KMS-11 (cell line): ENCODE measurements at regions not wholly inside any gene's neighbourhood (a gene's known extent, or its start where the extent isn't known, plus 50 kb on each side); places are given as distances from the start of the nearest gene placed in this dataset.

Experiments used
- H2AFZ ChIP-seq: fragments of 200-600 bp; sonication (generic); 2 replicates; pipeline ENCODE4 v1.6.1; 2016; ENCODE audit warnings: antibody characterized with exemption, mixed run types, low read depth
- H3K27ac ChIP-seq: fragments of 200-600 bp; sonication (generic); 2 replicates; pipeline ENCODE4 v1.6.1; 2016; ENCODE audit warnings: mild to moderate bottlenecking, mixed run types
- H3K27me3 ChIP-seq: fragments of 200-600 bp; sonication (generic); 2 replicates; pipeline ENCODE4 v1.6.1; 2017; ENCODE audit warnings: mild to moderate bottlenecking, low read depth, mixed run types, moderate library complexity; ENCODE audit not compliant: insufficient read depth
- H3K36me3 ChIP-seq: fragments of 200-600 bp; sonication (generic); 2 replicates; pipeline ENCODE4 v1.6.1; 2017; ENCODE audit warnings: mild to moderate bottlenecking, mixed run types; ENCODE audit not compliant: insufficient read depth
- H3K4me1 ChIP-seq: fragments of 200-600 bp; sonication (generic); 2 replicates; pipeline ENCODE4 v1.6.1; 2016; ENCODE audit warnings: mild to moderate bottlenecking, low read depth, mixed run types; ENCODE audit not compliant: poor library complexity, severe bottlenecking
- H3K4me2 ChIP-seq: fragments of 200-600 bp; sonication (generic); 2 replicates; pipeline ENCODE4 v1.7.0; 2016; ENCODE audit warnings: mild to moderate bottlenecking, mixed run types
- H3K4me3 ChIP-seq: fragments of 200-600 bp; sonication (generic); IDR thresholded peaks from 2 replicates; pipeline ENCODE4 v1.6.1; 2017; ENCODE audit warnings: low read depth, low read length, mixed read lengths; ENCODE audit not compliant: insufficient read depth
- H3K79me2 ChIP-seq: fragments of 200-600 bp; sonication (generic); 2 replicates; pipeline ENCODE4 v1.6.1; 2016; ENCODE audit warnings: low read depth, mixed run types; ENCODE audit not compliant: insufficient read depth
- H3K9ac ChIP-seq: fragments of 200-600 bp; sonication (generic); 2 replicates; pipeline ENCODE4 v1.6.1; 2016; ENCODE audit warnings: mild to moderate bottlenecking, mixed run types
- H4K20me1 ChIP-seq: fragments of 200-600 bp; sonication (generic); 2 replicates; pipeline ENCODE4 v1.6.1; 2016; ENCODE audit warnings: mild to moderate bottlenecking, mixed run types; ENCODE audit not compliant: insufficient read depth
- TF ChIP-seq, protein P1 (sequence below): fragments of 200-600 bp; sonication (generic); conservative IDR thresholded peaks from 2 replicates; pipeline ENCODE4 v1.6.1; 2017; ENCODE audit warnings: low read depth, mild to moderate bottlenecking, antibody characterized with exemption, low read length, moderate library complexity, mixed read lengths

DNA sequence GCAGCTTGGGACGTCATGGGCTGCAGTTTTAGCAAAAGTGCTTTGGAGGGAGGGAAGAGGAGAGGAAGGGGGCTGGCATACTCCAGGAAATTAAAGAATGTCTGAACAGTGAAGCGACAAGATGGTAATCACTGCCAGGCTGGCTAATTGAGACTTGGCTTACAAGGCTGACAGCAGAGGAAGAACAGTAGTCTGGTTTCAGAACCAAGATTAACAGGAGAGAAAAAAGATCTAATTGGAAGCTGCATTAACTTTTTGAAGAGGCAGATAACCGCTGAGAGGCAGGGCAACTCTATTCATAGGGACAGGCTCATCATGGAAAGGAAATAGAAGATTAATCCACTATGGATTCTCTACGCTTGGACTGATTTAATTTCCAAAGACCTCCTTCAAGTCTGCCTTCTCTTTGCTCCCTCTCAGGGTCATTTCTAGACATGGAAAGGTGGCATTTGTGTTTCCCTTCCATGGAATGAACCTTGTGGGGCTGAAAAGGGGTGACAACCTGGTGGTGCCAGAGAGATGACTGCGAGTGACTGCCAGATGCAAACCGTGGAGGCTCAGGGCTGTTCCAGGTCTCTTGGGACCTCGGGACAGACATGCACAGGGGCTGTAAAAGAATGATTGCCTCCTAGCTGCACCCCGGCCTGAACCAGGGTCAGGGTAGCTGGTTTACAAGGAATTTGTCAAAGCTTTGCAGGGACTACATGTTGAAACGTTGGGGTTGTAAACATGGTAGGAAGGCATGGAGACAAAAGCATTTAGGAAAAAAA is 210.2 kb upstream of the NPY start:
- Histone ChIP-seq H3K4me3 (no peak overlapping the region), H3K4me2 (peak overlapping the region; percentile 54; the same call in 1 of the 2 replicates), H3K36me3 (no peaks in the 10 kb centered on the region), H3K9ac (peak overlapping the region; percentile 67; the same call in 1 of the 2 replicates), H4K20me1 (no peaks in the 10 kb centered on the region), H3K27me3 (no peaks in the 10 kb centered on the region), H3K79me2 (no peaks in the 10 kb centered on the region), H3K27ac (peak overlapping the region; percentile 85), H3K4me1 (peaks cover 21% of the 10 kb centered on the region), H2AFZ (peak overlapping the region; percentile 85)
- TF ChIP-seq, protein P1, sequence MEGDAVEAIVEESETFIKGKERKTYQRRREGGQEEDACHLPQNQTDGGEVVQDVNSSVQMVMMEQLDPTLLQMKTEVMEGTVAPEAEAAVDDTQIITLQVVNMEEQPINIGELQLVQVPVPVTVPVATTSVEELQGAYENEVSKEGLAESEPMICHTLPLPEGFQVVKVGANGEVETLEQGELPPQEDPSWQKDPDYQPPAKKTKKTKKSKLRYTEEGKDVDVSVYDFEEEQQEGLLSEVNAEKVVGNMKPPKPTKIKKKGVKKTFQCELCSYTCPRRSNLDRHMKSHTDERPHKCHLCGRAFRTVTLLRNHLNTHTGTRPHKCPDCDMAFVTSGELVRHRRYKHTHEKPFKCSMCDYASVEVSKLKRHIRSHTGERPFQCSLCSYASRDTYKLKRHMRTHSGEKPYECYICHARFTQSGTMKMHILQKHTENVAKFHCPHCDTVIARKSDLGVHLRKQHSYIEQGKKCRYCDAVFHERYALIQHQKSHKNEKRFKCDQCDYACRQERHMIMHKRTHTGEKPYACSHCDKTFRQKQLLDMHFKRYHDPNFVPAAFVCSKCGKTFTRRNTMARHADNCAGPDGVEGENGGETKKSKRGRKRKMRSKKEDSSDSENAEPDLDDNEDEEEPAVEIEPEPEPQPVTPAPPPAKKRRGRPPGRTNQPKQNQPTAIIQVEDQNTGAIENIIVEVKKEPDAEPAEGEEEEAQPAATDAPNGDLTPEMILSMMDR = no peak

DNA sequence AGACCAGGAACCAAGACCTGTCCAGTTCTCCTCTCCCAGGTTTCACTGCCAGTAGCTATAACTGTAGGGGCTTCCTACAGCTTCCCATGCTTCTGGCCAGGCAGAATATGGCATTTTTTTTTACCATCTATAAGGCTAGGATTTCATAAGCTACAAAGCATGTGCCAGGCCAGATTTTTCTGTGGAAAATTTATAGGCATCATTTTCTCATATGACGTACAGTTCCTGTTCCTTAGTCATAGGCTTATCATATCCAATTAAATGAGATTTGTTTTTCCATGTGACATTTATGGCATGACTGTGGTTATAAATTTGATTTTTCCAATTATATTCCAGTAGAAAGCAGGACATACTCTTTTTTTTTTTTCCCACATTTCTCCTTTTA is 208.6 kb upstream of the NPY start:
- no peaks in the 10 kb centered on the region for H3K36me3 ChIP-seq

DNA sequence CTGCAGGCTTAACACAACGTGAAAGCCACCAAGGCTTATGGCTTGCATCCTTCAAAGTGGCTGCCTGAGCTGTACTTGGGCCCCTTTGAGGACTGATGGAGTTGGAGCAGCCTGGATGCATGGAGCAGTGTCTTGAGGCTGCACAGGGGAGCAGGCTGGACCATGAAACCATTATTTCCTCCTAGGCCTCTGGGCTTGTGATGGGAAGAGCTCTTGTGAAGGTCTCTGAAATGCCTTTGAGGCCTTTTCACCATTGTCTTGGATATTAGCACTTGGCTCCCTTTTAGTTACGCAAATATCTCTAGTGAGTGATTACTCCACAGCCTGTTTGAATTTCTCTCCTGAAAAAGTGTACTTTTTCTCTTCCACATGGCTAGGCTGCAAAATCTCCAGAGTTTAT is 201.2 kb upstream of the NPY start:
- Histone ChIP-seq H2AFZ (no peak overlapping the region), H3K79me2 (no peaks in the 10 kb centered on the region), H3K4me3 (no peak overlapping the region), H3K36me3 (no peaks in the 10 kb centered on the region), H3K27ac (no peak overlapping the region), H3K27me3 (no peaks in the 10 kb centered on the region), H4K20me1 (no peaks in the 10 kb centered on the region), H3K9ac (no peak overlapping the region), H3K4me1 (no peaks in the 10 kb centered on the region), H3K4me2 (no peak overlapping the region)
- TF ChIP-seq, protein P1 = no peak

More for the DNA sequence above, 208.6 kb upstream of the NPY start:
- Histone ChIP-seq H3K27me3 (no peaks in the 10 kb centered on the region), H4K20me1 (no peaks in the 10 kb centered on the region), H3K4me2 (peak overlapping the region; percentile 54), H3K9ac (peak overlapping the region; percentile 67; the same call in 1 of the 2 replicates), H2AFZ (peak overlapping the region; percentile 85), H3K4me3 (no peak overlapping the region), H3K4me1 (peaks cover 21% of the 10 kb centered on the region), H3K27ac (peak overlapping the region; percentile 85), H3K79me2 (no peaks in the 10 kb centered on the region)
- TF ChIP-seq, protein P1 = no peak

DNA sequence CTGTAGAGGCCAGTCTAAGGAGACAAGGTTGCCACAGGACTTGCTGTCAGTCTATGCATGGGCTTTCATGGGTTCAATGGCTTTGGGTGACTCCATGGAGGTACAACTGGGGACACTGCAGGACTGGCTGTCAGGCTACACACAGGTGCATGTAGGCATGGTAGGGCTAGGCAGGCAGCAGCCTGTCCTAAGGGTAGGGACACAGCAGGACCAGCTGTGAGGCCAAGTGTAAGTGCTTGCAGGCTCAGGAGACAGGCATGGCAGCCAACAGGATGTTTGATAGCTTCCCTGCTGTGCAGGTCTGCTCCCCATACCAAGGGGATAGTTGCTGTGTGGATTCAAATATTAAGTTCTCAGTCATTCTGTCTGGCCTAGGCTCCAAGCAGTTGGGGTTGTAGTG is 181.0 kb upstream of the NPY start:
- Histone ChIP-seq H3K9ac (no peak overlapping the region), H3K79me2 (no peaks in the 10 kb centered on the region), H3K4me2 (no peak overlapping the region), H2AFZ (no peak overlapping the region), H3K4me1 (no peaks in the 10 kb centered on the region), H3K27ac (no peak overlapping the region), H3K36me3 (no peaks in the 10 kb centered on the region), H3K4me3 (no peak overlapping the region), H3K27me3 (no peaks in the 10 kb centered on the region), H4K20me1 (no peaks in the 10 kb centered on the region)
- TF ChIP-seq, protein P1 = no peak
